ENCODE measurements at regions not wholly inside any gene's neighbourhood (a gene's known extent, or its start where the extent isn't known, plus 50 kb on each side); places are given as distances from the start of the nearest gene placed in this dataset.
"Not testable (repeated sequence)": the region's sequence is repeated elsewhere in the genome, so short reads cannot be mapped to it uniquely, and the experiment has no call there.

DNA sequence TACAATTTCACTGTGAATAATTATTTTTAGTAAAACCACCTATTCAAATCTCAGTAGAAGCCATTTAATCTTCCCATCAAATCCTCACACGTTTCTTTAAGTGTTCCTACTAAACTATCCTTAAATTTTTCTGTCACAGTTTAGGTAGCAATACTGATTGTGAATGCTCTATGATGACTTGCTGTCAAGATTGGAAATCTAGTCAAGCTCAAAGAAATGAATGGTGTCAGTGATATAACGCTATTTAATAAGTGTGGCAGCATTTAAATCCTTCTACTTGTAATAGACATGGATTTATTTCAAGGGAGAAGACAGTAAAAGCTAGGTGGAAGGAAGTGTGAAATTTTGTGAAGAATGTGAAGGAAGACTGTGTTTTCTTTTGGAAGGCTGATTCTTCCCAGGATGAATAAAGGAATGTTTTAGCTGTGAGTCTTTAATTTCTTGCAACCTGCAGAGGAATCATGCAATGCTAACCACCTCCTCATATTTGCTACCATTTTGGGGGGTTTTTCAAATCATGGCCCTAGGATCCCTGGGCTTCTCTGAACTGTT is 936.7 kb upstream of the NEGR1 start:
- intact Hi-C loops (cut with micrococcal nuclease), result no loop called here

DNA sequence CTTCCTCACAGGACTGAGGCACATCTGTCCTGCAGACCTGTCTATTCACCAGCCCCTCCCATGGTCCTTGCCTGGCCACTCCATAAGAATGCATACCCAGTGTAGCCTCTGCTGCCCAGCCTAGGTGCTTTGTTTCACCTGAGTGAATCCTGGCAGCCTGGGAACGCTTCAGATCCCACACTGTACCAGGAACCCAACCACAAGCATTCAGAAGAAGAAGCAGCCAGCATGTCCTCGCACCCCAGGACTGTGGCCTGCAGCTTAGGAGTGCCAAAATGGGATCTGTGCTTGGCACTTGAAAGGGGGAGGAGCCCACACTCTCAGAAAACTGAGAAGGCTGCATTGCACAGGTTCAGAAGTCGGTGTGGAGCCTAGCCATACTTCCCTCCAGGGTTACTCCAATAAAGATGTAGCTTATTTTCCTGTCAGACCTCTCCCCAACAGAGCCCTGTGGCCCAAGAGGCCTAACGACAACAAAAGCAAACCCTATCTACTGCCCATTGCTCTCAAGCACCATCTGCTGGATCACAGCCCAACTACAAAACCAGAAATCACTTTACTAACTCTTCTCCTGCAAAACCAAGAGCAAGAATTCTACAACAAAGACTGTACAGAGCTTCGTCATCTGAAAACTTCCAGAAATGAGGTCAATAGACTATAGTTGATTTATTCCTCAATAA is 923.1 kb upstream of the NEGR1 start:
- Mint-ChIP-seq H3K4me1 (ENCODE audit: low read depth) (no peaks in the 10 kb centered on the region), H3K36me3 (ENCODE audit: low read depth) (no peaks in the 10 kb centered on the region), H3K27me3 (no peaks in the 10 kb centered on the region)

More for the DNA sequence above, 936.7 kb upstream of the NEGR1 start:
- Mint-ChIP-seq H3K4me3 (no peak overlapping the region), H3K27me3 (no peaks in the 10 kb centered on the region), H3K36me3 (ENCODE audit: low read depth) (no peaks in the 10 kb centered on the region), H3K27ac (no peak overlapping the region), H3K4me1 (ENCODE audit: low read depth) (no peaks in the 10 kb centered on the region), H3K9me3 (peaks cover 39% of the 10 kb centered on the region)

DNA sequence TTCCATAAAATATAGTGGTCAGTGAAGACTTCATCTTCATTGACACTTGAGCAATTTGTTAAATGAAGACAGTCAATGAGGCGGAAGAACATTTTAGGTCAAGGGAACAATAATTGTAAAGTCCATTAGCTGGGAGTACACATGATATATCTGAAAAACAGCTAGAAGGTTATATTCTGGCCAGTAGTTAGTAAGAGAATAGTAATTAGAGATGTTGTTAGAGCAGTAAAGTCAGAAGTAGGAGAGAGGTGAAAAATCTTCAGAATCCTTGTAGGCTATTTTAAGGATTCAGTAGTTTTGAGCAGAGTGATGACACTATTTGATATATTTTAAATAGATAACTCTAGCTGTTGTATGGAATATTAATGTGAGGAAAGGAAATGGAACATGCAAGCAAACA is 915.6 kb upstream of the NEGR1 start:
- Mint-ChIP-seq H3K9me3 (peaks cover 17% of the 10 kb centered on the region), H3K36me3 (ENCODE audit: low read depth) (no peaks in the 10 kb centered on the region), H3K27me3 (no peaks in the 10 kb centered on the region), H3K4me3 (no peak overlapping the region), H3K4me1 (ENCODE audit: low read depth) (no peaks in the 10 kb centered on the region), H3K27ac (no peak overlapping the region)
- intact Hi-C loops (cut with micrococcal nuclease), result no loop called here

More for the DNA sequence above, 923.1 kb upstream of the NEGR1 start:
- intact Hi-C loops (cut with micrococcal nuclease), result no loop called here
- no peak overlapping the region for H3K27ac Mint-ChIP-seq
- no peak overlapping the region for H3K4me3 Mint-ChIP-seq
- H3K9me3 Mint-ChIP-seq, result peaks cover 17% of the 10 kb centered on the region

DNA sequence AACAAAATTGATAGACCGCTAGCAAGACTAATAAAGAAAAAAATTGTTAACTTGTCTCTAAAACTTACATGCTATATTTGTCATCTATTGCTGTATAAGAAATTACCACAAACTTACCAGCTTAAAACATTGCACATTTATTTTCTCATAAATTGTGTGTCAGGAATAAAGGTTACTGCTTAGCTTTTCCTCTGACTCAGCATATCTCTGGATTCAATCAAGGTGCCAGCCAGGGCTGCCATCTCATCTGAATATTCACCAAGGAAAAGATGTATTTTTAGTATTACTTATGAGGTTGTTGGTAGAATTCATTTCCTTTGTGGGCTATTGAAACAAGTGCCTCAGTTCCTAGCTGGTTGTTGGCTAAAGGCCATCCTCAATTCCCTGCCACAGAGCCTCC is 912.6 kb upstream of the NEGR1 start:
- Mint-ChIP-seq H3K9me3 (peaks cover 28% of the 10 kb centered on the region), H3K27me3 (no peaks in the 10 kb centered on the region), H3K36me3 (ENCODE audit: low read depth) (no peaks in the 10 kb centered on the region), H3K27ac (no peak overlapping the region), H3K4me1 (ENCODE audit: low read depth) (no peaks in the 10 kb centered on the region), H3K4me3 (no peak overlapping the region)
- intact Hi-C loops (cut with micrococcal nuclease), result no loop called here

DNA sequence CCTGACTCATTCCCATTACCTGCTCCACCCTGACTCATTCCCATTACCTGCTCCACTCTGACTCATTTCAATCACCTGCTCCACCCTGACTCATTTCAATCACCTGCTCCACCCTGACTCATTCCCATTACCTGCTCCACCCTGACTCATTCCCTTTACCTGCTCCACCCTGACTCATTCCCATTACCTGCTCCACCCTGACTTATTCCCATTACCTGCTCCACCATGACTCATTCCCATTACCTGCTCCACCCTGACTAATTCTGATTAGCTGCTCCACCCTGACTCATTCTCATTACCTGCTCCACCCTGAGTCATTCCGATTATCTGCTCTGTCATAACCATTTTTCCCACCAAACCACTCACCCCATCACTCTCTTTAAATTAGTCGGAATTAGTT is 901.2 kb upstream of the NEGR1 start:
- H3K36me3 Mint-ChIP-seq (ENCODE audit: low read depth); H3K4me1 Mint-ChIP-seq (ENCODE audit: low read depth); H3K27ac Mint-ChIP-seq; H3K4me3 Mint-ChIP-seq; H3K27me3 Mint-ChIP-seq; intact Hi-C loops (cut with micrococcal nuclease): not testable (repeated sequence)
- H3K9me3 Mint-ChIP-seq, result peaks cover 33% of the 10 kb centered on the region

DNA sequence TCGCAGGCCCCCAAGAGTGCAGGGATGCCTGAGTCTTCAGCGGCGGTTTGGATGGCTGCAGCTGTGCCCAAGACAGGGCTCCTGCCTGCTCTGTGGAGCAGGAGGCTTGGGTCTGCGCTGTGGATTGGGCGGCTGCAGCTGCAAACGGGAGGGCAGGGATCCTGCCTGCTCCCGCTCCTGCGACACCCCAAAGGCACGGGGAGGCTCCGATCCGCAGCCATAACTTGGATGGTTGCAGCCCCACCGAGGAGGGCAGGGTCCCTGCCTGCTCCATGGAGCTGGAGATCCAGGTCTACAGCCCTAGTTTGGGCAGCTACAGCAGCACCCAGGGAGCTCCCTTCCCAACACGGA is 898.8 kb upstream of the NEGR1 start:
- intact Hi-C loops (cut with micrococcal nuclease), result no loop called here
- Mint-ChIP-seq H3K36me3 (ENCODE audit: low read depth) (no peaks in the 10 kb centered on the region), H3K9me3 (peaks cover 33% of the 10 kb centered on the region), H3K27ac (no peak overlapping the region), H3K4me3 (no peak overlapping the region), H3K27me3 (no peaks in the 10 kb centered on the region), H3K4me1 (ENCODE audit: low read depth) (no peaks in the 10 kb centered on the region)

DNA sequence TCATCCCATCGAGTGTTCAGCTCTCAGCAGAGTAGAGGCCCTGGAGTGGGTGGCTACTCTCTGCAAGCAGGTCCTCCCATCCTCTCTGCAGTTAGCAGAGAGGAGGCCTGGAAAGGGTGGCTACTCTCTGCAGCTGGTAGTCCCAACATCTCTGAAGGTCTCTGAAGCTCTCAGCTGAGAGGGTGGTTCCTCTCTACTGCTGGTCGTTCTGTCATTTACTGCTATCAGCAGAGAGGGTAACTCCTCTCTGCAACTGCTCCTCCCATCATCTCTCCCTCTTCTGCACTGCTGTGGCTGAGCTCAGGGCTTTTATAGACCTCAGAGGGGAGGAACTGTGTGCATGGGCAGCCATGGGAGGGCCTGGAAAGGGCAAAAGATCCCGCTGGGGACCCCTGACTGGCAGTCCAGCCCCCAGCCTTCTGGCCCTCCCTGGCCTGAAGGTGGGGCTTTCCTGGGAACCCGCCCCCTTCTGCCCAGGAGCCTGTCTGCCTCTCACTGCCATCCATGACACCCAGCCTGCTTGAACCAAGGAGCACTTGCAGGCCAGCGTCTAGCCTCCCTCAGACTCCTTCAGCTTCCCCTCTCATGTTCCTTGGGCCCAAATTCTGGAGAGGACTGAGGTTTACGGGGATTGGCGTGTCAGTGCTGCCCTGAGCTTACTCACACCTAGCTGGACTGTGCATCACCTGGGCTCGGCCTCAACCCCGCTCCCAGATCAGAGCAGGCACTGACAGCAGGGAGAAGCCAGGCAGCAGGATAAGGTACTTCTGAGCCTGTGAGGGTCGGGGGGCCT is 898.3 kb upstream of the NEGR1 start:
- Mint-ChIP-seq H3K9me3 (peaks cover 37% of the 10 kb centered on the region), H3K36me3 (ENCODE audit: low read depth) (no peaks in the 10 kb centered on the region), H3K4me3 (no peak overlapping the region), H3K4me1 (ENCODE audit: low read depth) (no peaks in the 10 kb centered on the region), H3K27ac (no peak overlapping the region), H3K27me3 (no peaks in the 10 kb centered on the region)
- intact Hi-C loops (cut with micrococcal nuclease), result no loop called here

DNA sequence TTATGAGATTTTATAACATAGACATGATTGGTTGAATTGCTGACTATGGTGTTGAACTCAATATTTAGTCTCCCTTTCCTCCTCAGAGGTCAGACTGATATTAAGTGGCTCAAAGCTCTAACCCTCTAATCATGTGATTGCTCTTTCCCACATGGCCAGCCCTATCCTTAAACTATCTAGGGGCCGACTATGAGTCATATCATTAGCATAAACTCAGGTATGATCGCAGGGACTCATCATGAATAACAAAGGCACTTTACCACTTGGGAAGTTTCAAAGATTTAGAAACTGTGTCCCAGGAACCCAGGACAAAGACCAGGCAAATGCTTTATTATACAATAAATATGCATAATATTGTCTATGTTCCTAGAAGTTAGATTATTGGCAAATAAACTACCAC is 894.6 kb upstream of the NEGR1 start:
- intact Hi-C loops (cut with micrococcal nuclease), result no loop called here
- Mint-ChIP-seq H3K36me3 (ENCODE audit: low read depth) (no peaks in the 10 kb centered on the region), H3K4me1 (ENCODE audit: low read depth) (no peaks in the 10 kb centered on the region), H3K9me3 (peaks cover 25% of the 10 kb centered on the region), H3K27ac (no peak overlapping the region), H3K4me3 (no peak overlapping the region), H3K27me3 (no peaks in the 10 kb centered on the region)

DNA sequence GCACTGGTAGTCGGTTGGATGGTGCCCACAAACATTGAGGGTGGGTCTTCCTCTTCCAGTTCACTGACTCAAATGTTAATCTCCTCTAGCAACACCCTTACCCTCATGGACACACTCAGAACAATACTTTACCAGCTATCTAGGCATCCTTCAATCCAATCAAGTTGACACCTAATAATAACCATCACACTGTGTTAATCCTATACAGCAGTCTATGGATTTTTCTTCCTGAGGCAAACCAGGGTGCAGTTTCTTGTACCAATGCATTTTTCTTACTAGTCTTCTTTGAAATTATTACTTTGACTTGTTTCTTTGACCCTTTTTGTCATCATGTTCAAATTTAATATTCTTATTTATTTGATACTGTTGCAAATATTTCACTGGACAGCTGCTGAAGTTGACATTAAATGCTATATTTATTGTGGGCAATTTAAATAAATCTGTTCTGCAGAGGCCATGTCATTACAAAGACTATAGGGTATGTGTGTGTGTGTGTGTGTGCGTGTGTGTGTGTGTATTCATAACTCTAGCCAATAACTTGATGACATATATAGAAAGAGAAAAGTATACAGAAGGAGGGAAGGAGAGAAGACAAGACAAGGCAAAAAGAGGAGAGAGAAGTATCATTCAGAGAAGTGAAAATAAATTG is 884.8 kb upstream of the NEGR1 start:
- Mint-ChIP-seq H3K27me3 (no peaks in the 10 kb centered on the region), H3K27ac (no peak overlapping the region), H3K4me3 (no peak overlapping the region), H3K36me3 (ENCODE audit: low read depth) (no peaks in the 10 kb centered on the region), H3K4me1 (ENCODE audit: low read depth) (no peaks in the 10 kb centered on the region), H3K9me3 (peaks cover 9% of the 10 kb centered on the region)
- intact Hi-C loops (cut with micrococcal nuclease), result no loop called here

DNA sequence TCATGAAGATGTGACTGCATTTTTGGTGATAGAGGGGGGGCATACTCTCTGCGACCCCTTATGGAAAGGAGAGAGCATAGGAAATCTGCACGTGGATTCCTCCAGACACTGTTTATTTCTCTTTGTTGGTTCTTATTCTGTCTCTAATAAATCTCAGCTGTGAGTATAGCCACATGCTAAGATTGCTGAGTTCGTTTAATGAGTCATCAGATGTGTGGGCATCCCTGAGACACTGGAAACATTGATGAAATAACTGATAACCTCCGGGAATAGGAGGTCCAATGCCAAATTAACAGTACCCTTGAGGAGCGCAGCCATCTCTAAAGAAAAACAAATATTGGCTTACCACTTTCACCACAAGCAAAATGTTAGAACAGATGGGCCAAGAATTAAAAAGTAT is 880.2 kb upstream of the NEGR1 start:
- Mint-ChIP-seq H3K27me3 (no peaks in the 10 kb centered on the region), H3K27ac (no peak overlapping the region), H3K36me3 (ENCODE audit: low read depth) (no peaks in the 10 kb centered on the region), H3K4me3 (no peak overlapping the region), H3K9me3 (peaks cover 17% of the 10 kb centered on the region), H3K4me1 (ENCODE audit: low read depth) (no peaks in the 10 kb centered on the region)
- intact Hi-C loops (cut with micrococcal nuclease), result no loop called here

DNA sequence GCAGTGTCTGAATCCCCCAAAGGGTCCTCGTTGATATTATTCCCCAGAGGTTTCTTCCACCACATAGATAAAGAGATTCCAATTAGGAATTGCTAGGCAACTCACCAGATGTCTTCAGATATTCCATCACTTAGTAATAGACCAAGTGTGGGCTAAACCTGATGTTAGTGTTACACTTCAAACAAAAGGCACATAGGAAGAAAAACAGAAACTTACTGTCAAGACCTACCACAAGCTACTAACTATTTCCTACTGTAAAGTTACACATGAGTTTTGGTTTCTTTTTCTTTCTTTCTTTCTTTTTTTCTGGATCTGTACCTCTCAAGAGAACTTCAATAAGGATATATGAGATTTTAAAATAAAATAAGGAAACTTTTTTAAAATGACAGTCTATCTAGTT is 879.1 kb upstream of the NEGR1 start:
- H3K9me3 Mint-ChIP-seq, result peaks cover 17% of the 10 kb centered on the region

DNA sequence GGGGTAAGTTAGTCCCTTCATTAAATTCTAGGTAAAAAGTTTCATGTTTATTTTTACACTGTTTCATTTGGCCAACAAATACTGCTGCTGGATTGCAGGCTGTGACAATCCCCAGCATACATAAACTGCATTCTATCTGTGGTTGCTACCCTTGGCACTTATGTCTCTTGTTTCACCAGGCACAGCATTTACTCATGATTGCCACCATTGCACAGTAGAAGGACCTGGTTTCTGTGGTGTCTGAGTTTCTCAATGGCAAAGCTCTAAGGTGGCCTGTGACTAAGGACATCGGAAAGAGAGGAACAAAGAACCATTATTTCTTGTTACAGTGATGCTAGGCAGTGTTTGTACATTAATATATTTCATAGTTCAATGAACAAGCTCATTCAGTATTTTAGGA is 878.4 kb upstream of the NEGR1 start:
- intact Hi-C loops (cut with micrococcal nuclease), result no loop called here
- no peaks in the 10 kb centered on the region for H3K4me1 Mint-ChIP-seq (ENCODE audit: low read depth)
- H3K27ac Mint-ChIP-seq, result no peak overlapping the region
- H3K4me3 Mint-ChIP-seq, result no peak overlapping the region
- H3K27me3 Mint-ChIP-seq, result no peaks in the 10 kb centered on the region
- no peaks in the 10 kb centered on the region for H3K36me3 Mint-ChIP-seq (ENCODE audit: low read depth)
- peaks cover 17% of the 10 kb centered on the region for H3K9me3 Mint-ChIP-seq

More for the DNA sequence above, 879.1 kb upstream of the NEGR1 start:
- Mint-ChIP-seq H3K27ac (no peak overlapping the region), H3K27me3 (no peaks in the 10 kb centered on the region), H3K36me3 (ENCODE audit: low read depth) (no peaks in the 10 kb centered on the region), H3K4me3 (no peak overlapping the region), H3K4me1 (ENCODE audit: low read depth) (no peaks in the 10 kb centered on the region)
- intact Hi-C loops (cut with micrococcal nuclease), result no loop called here

DNA sequence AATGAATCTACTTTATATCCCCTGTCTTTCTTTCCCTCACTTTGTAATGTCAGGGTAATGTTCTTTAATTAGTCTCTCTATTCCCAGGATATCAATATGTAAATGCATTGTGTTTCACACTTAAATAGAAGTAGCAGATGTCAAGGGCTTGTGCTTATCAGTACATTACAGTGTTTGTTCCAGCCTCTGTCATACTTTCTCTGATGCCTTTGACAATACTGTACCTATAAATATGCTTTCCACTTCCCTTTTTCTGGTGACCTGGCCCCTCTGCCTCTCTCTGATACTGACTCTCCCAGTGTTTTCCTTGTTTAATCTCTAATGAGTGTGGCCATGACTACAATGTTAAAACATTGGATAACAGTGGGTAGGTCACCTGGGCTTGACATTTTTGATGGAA is 862.0 kb upstream of the NEGR1 start:
- Mint-ChIP-seq H3K4me1 (ENCODE audit: low read depth) (no peaks in the 10 kb centered on the region), H3K27me3 (no peaks in the 10 kb centered on the region), H3K4me3 (no peak overlapping the region), H3K9me3 (peaks cover 47% of the 10 kb centered on the region), H3K27ac (no peak overlapping the region), H3K36me3 (ENCODE audit: low read depth) (no peaks in the 10 kb centered on the region)
- intact Hi-C loops (cut with micrococcal nuclease), result no loop called here

DNA sequence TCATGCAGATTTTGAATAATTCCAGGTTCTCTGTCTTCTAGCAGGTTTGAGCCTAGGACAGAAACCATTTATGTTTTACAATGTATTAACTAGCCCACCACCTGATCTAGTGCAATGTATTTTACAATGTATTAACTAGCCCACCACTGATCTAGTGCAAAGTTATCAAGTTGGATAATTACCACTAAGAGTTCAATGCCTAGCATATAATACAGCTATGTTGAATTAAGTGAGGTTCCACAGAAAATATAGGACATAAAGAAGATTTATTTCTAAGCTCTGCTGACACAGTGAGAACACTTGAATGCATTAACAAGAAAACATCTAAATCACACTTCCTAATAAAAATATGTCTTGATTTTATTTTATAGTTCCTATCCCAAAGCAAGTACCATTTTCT is 854.6 kb upstream of the NEGR1 start:
- no peaks in the 10 kb centered on the region for H3K27me3 Mint-ChIP-seq
- no peaks in the 10 kb centered on the region for H3K36me3 Mint-ChIP-seq (ENCODE audit: low read depth)
- H3K4me1 Mint-ChIP-seq (ENCODE audit: low read depth), result no peaks in the 10 kb centered on the region
- intact Hi-C loops (cut with micrococcal nuclease), result no loop called here
- H3K27ac Mint-ChIP-seq, result no peak overlapping the region
- peaks cover 34% of the 10 kb centered on the region for H3K9me3 Mint-ChIP-seq
- no peak overlapping the region for H3K4me3 Mint-ChIP-seq
